PC-9 (cell line): ENCODE measurements at regions not wholly inside any gene's neighbourhood (a gene's known extent, or its start where the extent isn't known, plus 50 kb on each side); places are given as distances from the start of the nearest gene placed in this dataset.

Experiments used
- EZH2 ChIP-seq: fragments of 200-600 bp; sonication (generic); IDR thresholded peaks from 2 replicates; pipeline ENCODE4 v1.8.0; 2017; ENCODE audit warnings: antibody characterized with exemption, low read depth
- TF ChIP-seq, protein P1 (sequence below): fragments of 200-600 bp; sonication (generic); conservative IDR thresholded peaks from 2 replicates; pipeline ENCODE4 v1.6.1; 2017; ENCODE audit warnings: mixed run types, antibody characterized with exemption, mild to moderate bottlenecking, moderate library complexity

DNA sequence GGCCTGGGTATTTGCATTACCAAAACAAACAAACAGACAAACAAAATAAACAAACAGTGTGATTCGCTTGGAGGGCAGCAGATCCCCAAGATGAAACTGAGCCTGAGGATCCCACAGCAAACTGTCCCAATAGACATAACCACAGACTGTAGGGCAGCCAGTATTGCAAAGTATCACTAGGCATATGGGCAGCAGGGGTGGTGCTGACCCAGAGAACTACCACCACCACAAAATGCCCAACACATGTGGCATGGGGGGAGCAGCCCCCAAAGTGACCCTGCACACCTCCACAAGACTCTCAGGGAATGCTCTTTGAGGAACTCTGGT lies 330.1 kb downstream of the CYRIA start:
- TF ChIP-seq, protein P1, sequence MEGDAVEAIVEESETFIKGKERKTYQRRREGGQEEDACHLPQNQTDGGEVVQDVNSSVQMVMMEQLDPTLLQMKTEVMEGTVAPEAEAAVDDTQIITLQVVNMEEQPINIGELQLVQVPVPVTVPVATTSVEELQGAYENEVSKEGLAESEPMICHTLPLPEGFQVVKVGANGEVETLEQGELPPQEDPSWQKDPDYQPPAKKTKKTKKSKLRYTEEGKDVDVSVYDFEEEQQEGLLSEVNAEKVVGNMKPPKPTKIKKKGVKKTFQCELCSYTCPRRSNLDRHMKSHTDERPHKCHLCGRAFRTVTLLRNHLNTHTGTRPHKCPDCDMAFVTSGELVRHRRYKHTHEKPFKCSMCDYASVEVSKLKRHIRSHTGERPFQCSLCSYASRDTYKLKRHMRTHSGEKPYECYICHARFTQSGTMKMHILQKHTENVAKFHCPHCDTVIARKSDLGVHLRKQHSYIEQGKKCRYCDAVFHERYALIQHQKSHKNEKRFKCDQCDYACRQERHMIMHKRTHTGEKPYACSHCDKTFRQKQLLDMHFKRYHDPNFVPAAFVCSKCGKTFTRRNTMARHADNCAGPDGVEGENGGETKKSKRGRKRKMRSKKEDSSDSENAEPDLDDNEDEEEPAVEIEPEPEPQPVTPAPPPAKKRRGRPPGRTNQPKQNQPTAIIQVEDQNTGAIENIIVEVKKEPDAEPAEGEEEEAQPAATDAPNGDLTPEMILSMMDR, result no peak
- TF ChIP-seq EZH2, result no peak
